ENCODE measurements at regions not wholly inside any gene's neighbourhood (a gene's known extent, or its start where the extent isn't known, plus 50 kb on each side); places are given as distances from the start of the nearest gene placed in this dataset.

DNA sequence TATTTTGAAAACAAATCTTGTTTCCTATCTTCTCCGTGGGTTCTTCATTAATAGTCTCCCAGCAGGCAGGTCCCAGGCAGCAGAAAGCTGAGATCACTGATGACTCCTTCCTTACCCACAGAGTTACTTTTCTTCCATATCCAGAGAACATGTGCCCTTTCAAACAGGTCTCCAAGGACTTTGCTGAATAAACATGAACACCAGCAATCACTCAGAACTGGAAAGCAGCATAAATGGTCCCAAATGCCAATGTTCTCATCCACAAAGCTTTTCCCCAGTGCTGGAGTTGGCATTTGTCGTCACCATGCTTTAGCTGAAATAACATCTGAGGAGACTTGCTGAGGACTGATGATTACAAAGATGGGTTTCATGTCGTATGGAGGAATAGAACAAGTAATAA lies 134.0 kb downstream of the YIPF5 start (continued):
- TF ChIP-seq, protein P1, sequence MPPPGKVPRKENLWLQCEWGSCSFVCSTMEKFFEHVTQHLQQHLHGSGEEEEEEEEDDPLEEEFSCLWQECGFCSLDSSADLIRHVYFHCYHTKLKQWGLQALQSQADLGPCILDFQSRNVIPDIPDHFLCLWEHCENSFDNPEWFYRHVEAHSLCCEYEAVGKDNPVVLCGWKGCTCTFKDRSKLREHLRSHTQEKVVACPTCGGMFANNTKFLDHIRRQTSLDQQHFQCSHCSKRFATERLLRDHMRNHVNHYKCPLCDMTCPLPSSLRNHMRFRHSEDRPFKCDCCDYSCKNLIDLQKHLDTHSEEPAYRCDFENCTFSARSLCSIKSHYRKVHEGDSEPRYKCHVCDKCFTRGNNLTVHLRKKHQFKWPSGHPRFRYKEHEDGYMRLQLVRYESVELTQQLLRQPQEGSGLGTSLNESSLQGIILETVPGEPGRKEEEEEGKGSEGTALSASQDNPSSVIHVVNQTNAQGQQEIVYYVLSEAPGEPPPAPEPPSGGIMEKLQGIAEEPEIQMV (CRISPR knock-in tag; IDR thresholded peaks at IDR 0.05; ENCODE audit: low read depth): no peak
- TF ChIP-seq, protein P2, sequence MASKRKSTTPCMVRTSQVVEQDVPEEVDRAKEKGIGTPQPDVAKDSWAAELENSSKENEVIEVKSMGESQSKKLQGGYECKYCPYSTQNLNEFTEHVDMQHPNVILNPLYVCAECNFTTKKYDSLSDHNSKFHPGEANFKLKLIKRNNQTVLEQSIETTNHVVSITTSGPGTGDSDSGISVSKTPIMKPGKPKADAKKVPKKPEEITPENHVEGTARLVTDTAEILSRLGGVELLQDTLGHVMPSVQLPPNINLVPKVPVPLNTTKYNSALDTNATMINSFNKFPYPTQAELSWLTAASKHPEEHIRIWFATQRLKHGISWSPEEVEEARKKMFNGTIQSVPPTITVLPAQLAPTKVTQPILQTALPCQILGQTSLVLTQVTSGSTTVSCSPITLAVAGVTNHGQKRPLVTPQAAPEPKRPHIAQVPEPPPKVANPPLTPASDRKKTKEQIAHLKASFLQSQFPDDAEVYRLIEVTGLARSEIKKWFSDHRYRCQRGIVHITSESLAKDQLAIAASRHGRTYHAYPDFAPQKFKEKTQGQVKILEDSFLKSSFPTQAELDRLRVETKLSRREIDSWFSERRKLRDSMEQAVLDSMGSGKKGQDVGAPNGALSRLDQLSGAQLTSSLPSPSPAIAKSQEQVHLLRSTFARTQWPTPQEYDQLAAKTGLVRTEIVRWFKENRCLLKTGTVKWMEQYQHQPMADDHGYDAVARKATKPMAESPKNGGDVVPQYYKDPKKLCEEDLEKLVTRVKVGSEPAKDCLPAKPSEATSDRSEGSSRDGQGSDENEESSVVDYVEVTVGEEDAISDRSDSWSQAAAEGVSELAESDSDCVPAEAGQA (IDR thresholded peaks at IDR 0.05; ENCODE audit: low read depth): no peak
- TF ChIP-seq, protein P2 (CRISPR knock-in tag; IDR thresholded peaks at IDR 0.05; ENCODE audit: borderline replicate concordance): no peak

DNA sequence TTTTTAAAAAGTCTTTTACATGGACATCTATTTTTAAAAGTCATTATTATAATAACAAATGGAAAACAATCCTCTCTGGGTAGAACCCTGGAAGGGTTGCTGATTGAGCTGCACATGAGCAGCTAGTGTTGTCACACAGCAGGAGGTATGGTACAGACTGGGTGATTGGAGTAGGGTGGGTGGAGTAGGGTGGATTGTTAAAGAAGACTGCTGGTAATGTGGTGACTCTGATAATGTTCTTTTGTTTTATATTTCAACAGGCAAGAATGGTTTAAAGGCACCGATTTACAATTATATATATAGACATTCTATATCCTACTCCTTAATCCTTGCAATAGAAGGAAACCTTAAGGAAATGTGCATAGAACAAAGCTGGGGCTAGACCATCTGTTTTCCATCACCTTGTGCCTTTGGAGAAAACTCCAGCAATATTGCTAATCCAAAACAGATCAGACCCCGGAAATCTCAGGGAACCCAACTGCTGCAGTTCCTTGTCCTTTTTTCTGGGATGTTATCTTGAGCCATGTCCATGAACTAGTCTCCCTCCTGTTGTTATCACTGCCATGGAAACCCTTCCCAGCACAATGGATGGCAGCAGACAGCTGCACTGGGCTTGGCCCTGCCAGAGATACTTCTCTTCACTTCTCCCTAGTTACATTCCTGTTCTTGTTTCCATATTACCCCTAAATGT lies 129.7 kb downstream of the YIPF5 start:
- Histone ChIP-seq H2AFZ (ENCODE audit: low read length) (no peak overlapping the region), H3K4me1 (ENCODE audit: insufficient read depth, low read length) (no peaks in the 10 kb centered on the region), H4K20me1 (ENCODE audit: insufficient read depth, low read length) (no peaks in the 10 kb centered on the region), H3K36me3 (replicated peaks in 1 of 2; ENCODE audit: control insufficient read depth in 1 of 2, insufficient read depth in 2 of 2, low read length in 2 of 2) (no peaks in the 10 kb centered on the region), H3K27me3 (ENCODE audit: control insufficient read depth in 1 of 2, insufficient read depth in 2 of 2, low read length in 2 of 2) (peaks cover 0 to 15% of the 10 kb centered on the region in 2 experiments; a peak in 1 of 5 replicates), H3K4me2 (ENCODE audit: low read depth, low read length) (no peak overlapping the region), H3K27ac (ENCODE audit: extremely low read length, insufficient read depth, low read length) (no peak overlapping the region), H3K9me3 (ENCODE audit: low read length) (no peaks in the 10 kb centered on the region), H3K9ac (ENCODE audit: insufficient read depth, low read depth, low read length) (no peak overlapping the region), H3K79me2 (ENCODE audit: insufficient read depth, low read length) (no peaks in the 10 kb centered on the region), H3K4me3 (replicated peaks in 1 of 3; ENCODE audit: insufficient read depth in 1 of 3, low read depth in 2 of 3, low read length in 3 of 3) (no peak overlapping the region)
- ATAC-seq (no peak), FAIRE-seq (no peak), DNase-seq (ENCODE audit: low spot score) (no peak)
- TF ChIP-seq SPEN (CRISPR knock-in tag; IDR thresholded peaks at IDR 0.05; ENCODE audit: low read depth): no peak
- TF ChIP-seq ZNF556 (CRISPR knock-in tag; IDR thresholded peaks at IDR 0.05; ENCODE audit: borderline replicate concordance): no peak
- intact Hi-C loops (cut with micrococcal nuclease; ENCODE audit: unreplicated experiment) (no loop called here), in situ Hi-C loops (cut with HindIII; ENCODE audit: extremely low pct_ligation_motif_present, low pct_unique_long_range_greater_than_20kb) (no loop called here)
- 0% methylated on average over 2 of the region's 2 CpGs for WGBS (ENCODE audit: low lambda C conversion rate)
- POLR2A ChIA-PET: no interaction called here
- BruUV-seq (replicated peaks): no TSS peak
- CTCF ChIA-PET (ENCODE audit: low intra/inter-chr PET ratio, low total read pairs): no interaction called here

Data from HepG2 (cell line).